ENCODE measurements at regions not wholly inside any gene's neighbourhood (a gene's known extent, or its start where the extent isn't known, plus 50 kb on each side); places are given as distances from the start of the nearest gene placed in this dataset.
"Not testable (repeated sequence)": the region's sequence is repeated elsewhere in the genome, so short reads cannot be mapped to it uniquely, and the experiment has no call there.

DNA sequence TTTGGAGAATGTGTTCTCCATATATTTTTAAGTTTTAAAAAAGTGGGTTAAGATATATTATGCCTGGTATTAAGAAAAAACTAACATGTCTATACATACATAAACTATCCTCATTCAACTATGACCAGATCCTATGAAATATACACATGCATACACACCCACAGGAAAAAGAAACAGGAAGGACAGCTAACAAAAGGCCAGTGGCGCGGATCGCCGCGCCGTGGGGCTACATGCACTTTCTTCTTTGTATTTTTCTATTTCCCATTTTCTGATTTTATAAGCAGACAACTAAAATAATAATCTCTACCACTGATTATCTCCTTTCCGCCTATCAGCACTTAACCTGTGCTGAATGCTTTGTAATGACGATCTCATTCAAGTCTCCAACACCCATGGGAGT, 160.1 kb downstream of the OR4M2 start:
- TF ChIP-seq, protein P1, sequence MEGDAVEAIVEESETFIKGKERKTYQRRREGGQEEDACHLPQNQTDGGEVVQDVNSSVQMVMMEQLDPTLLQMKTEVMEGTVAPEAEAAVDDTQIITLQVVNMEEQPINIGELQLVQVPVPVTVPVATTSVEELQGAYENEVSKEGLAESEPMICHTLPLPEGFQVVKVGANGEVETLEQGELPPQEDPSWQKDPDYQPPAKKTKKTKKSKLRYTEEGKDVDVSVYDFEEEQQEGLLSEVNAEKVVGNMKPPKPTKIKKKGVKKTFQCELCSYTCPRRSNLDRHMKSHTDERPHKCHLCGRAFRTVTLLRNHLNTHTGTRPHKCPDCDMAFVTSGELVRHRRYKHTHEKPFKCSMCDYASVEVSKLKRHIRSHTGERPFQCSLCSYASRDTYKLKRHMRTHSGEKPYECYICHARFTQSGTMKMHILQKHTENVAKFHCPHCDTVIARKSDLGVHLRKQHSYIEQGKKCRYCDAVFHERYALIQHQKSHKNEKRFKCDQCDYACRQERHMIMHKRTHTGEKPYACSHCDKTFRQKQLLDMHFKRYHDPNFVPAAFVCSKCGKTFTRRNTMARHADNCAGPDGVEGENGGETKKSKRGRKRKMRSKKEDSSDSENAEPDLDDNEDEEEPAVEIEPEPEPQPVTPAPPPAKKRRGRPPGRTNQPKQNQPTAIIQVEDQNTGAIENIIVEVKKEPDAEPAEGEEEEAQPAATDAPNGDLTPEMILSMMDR (IDR thresholded peaks at IDR 0.05 in 8 of 11, conservative IDR thresholded peaks at IDR 0.05 in 3 of 11) = no peak
- no peak for DNase-seq

DNA sequence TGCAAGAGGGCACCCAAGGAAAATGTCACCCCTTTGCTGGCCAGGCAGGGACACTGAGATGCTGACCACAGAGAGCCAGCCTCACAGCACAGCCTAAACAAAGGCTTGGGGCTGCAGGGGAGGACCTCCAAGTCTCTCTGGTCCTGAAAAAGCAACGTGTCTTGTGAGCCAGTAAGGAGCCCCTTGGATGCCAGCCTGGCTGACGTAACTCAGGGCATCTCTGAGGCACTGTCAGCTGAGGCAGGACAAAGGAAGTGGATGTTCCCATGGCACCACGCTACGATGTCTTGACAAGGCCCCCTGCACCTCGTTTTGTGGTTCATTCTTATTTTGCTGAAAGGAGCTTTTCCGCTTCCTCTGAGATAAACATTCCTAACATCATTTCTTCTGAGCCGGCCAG, 160.7 kb downstream of the OR4M2 start:
- H3K4me1 ChIP-seq = no peaks in the 10 kb centered on the region
- H3K27me3 ChIP-seq (replicated peaks in 1 of 7) = no peaks in the 10 kb centered on the region
- intact Hi-C loops (cut with DNase I; ENCODE audit: low total_unique reads) = no loop called here
- no peak overlapping the region for H3K27ac ChIP-seq
- DNase-seq = no peak
- TF ChIP-seq, protein P1 (IDR thresholded peaks at IDR 0.05 in 8 of 11, conservative IDR thresholded peaks at IDR 0.05 in 3 of 11) = no peak
- TF ChIP-seq POLR2A (IDR thresholded peaks at IDR 0.05) = no peak
- no peak for TF ChIP-seq POLR2AphosphoS5 (IDR thresholded peaks at IDR 0.05)
- no peaks in the 10 kb centered on the region for H3K9me3 ChIP-seq
- WGBS, 5 donors = 61 to 68% (median 65%) methylated on average over 7 of the region's 7 CpGs
- no peak overlapping the region for H3K4me3 ChIP-seq
- no peaks in the 10 kb centered on the region for H3K36me3 ChIP-seq

More for the DNA sequence above, 160.1 kb downstream of the OR4M2 start:
- H3K27ac ChIP-seq = no peak overlapping the region
- intact Hi-C loops (cut with DNase I; ENCODE audit: low total_unique reads) = no loop called here
- no peak overlapping the region for H3K4me3 ChIP-seq
- no peaks in the 10 kb centered on the region for H3K36me3 ChIP-seq
- H3K4me1 ChIP-seq = no peaks in the 10 kb centered on the region
- no peaks in the 10 kb centered on the region for H3K9me3 ChIP-seq
- no peaks in the 10 kb centered on the region for H3K27me3 ChIP-seq (replicated peaks in 1 of 7)
- WGBS, 5 donors = 79 to 88% (median 86%) methylated on average over 8 of the region's 8 CpGs

DNA sequence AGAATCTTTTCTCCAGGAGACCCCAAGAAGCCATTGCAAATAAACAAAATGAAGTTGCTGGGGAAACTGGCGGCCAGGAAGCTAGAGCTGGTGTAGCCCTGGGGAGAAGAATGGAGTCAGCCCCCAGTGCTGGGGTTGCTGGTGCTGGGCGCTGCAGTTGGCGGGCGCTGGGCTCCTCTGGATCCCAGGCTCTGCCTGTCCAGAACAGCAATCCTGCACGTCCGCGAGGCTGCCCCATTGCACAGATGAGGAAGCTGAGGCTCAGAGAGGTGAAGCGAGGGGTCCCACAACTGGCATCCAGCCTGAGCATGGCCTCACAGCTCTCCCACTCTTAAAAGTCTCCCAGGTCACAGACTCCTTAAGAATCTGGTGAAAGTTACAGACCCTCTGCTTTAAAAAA, 161.1 kb downstream of the OR4M2 start:
- H3K36me3 ChIP-seq = no peaks in the 10 kb centered on the region
- H3K4me3 ChIP-seq = no peak overlapping the region
- intact Hi-C loops (cut with DNase I; ENCODE audit: low total_unique reads) = no loop called here
- TF ChIP-seq, protein P1 (IDR thresholded peaks at IDR 0.05 in 8 of 11, conservative IDR thresholded peaks at IDR 0.05 in 3 of 11) = no peak
- no peak for TF ChIP-seq POLR2A (IDR thresholded peaks at IDR 0.05)
- TF ChIP-seq POLR2AphosphoS5 (IDR thresholded peaks at IDR 0.05) = no peak
- no peaks in the 10 kb centered on the region for H3K9me3 ChIP-seq
- no peaks in the 10 kb centered on the region for H3K27me3 ChIP-seq (replicated peaks in 1 of 7)
- WGBS, 5 donors = 87 to 95% (median 91%) methylated on average over 8 of the region's 8 CpGs
- H3K4me1 ChIP-seq = no peaks in the 10 kb centered on the region
- no peak for DNase-seq
- H3K27ac ChIP-seq = no peak overlapping the region

DNA sequence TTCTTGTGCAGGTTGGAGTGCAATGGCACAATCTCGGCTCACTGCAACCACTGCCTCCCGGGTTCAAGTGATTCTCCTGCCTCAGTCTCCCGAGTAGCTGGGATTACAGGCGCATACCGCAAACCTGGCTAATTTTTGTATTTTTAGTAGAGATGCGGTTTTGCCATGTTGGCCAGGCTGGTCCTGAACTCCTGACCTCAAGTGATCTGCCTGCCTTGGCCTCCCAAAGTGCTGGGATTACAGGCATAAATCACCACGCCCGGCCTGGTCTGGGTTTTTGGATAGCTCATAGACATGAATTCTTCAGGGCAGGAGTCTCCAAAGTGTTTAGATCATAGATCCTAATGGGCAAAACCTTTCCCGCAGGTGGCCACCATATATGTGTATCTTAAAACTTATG, 162.0 kb downstream of the OR4M2 start:
- H3K27ac ChIP-seq; H3K4me3 ChIP-seq; H3K4me1 ChIP-seq; H3K27me3 ChIP-seq (replicated peaks in 1 of 7); DNase-seq; H3K36me3 ChIP-seq; intact Hi-C loops (cut with DNase I; ENCODE audit: low total_unique reads); H3K9me3 ChIP-seq: not testable (repeated sequence)
- WGBS, 5 donors = 87 to 92% (median 88%) methylated on average over 9 of the region's 9 CpGs

DNA sequence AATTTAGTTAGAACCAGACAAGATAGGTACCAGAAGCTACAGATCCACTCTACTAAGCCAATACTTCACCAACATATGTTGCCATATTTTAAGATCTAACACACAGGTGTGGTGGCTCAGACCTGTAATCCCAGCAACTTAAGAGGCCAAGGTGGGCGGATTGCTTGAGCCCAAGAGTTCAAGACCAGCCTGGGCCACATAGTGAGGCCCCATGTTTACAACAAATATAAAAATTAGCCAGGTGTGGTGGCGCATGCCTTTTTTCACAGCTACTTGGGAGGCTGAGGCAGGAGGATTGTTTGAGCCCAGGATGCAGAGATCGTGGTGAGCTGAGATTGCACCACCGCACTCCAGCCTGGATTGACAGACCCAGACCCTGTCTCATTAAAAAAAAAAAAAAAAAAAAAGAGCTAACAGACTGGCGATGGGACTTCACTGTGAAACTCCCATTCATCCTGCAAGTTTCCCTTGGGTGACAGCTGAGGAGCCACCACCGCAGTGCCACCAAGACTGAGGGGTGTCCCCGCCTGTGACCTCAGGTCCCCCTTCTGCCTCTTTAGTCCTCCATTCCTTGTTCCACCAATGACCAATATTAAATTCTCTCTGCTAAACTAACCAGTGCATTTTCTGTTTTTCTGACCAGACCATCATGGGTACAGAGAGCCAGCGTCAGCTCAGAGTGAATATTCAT, 163.3 kb downstream of the OR4M2 start:
- intact Hi-C loops (cut with DNase I; ENCODE audit: low total_unique reads) = no loop called here
- Histone ChIP-seq H3K27ac (no peak overlapping the region), H3K4me3 (no peak overlapping the region), H3K4me1 (no peaks in the 10 kb centered on the region), H3K27me3 (replicated peaks in 1 of 7) (no peaks in the 10 kb centered on the region), H3K9me3 (no peaks in the 10 kb centered on the region), H3K36me3 (no peaks in the 10 kb centered on the region)
- TF ChIP-seq, protein P1 (IDR thresholded peaks at IDR 0.05 in 8 of 11, conservative IDR thresholded peaks at IDR 0.05 in 3 of 11) = no peak
- TF ChIP-seq POLR2AphosphoS5 (IDR thresholded peaks at IDR 0.05) = no peak
- no peak for TF ChIP-seq POLR2A (IDR thresholded peaks at IDR 0.05)
- WGBS, 5 donors = 78 to 90% (median 85%) methylated on average over 8 of the region's 8 CpGs
- DNase-seq = no peak

DNA sequence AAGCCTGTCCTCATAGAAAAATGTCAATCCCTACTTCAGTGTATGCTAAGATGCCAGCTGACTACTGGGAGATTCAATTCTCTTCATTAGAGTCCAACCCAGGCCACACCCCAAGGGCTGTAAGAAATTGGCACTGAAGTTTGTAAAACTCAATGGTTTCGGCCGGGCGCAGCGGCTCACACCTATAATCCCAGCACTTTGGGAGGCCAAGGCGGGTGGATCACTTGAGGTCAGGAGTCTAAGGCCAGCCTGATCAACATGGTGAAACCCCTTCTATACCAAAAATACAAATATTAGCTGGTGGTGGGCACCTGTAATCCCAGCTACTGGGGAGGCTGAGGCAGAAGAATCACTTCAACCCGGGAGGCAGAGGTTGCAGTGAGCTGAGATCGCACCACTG, 169.2 kb downstream of the OR4M2 start:
- 89 to 96% (median 93%) methylated on average over 6 to 7 of the region's 7 CpGs for WGBS, 5 donors
- H3K27ac ChIP-seq; H3K4me3 ChIP-seq; H3K36me3 ChIP-seq; DNase-seq; H3K9me3 ChIP-seq; H3K27me3 ChIP-seq (replicated peaks in 1 of 7): not testable (repeated sequence)
- intact Hi-C loops (cut with DNase I; ENCODE audit: low total_unique reads) = loop anchor here (5.0 kb wide), 1 partner anchor 1902 kb away; no protein-coding TSS in a partner anchor
- peaks cover 10 to 25% (median 11%) of the 10 kb centered on the region in 6 donors for H3K4me1 ChIP-seq

All from spleen (tissue), 11 donors.